ENCODE measurements at regions not wholly inside any gene's neighbourhood (a gene's known extent, or its start where the extent isn't known, plus 50 kb on each side); places are given as distances from the start of the nearest gene placed in this dataset.

- TF ChIP-seq POLR2A (IDR thresholded peaks at IDR 0.05) (no peak), CTCF (IDR thresholded peaks at IDR 0.05) (no peak)
Observed at GRCh38 chr13:61148211-61148610, 267.4 kb downstream of the PCDH20 start.
